Prostate gland (tissue), 2 donors: ENCODE measurements at regions not wholly inside any gene's neighbourhood (a gene's known extent, or its start where the extent isn't known, plus 50 kb on each side); places are given as distances from the start of the nearest gene placed in this dataset.

Source experiments
- DNase-seq: peaks from one replicate; pipeline ENCODE4 v3.0.0-alpha.2; 2019; ENCODE audit warnings: low spot score
- H3K27ac ChIP-seq, 2 donors: fragments of 200-600 bp; sonication (generic); 2 replicates each; pipeline ENCODE4 v1.5.1; 2017 to 2019
- H3K27me3 ChIP-seq: fragments of 200-600 bp; sonication (generic); replicated peaks from 2 replicates; pipeline ENCODE4 v1.5.1; 2019; ENCODE audit not compliant: insufficient read depth
- H3K36me3 ChIP-seq, 2 donors: fragments of 200-600 bp; sonication (generic); 1 replicate in 1 of 2; 2 replicates in 1 of 2; pipeline versions ENCODE4 v1.5.1 to v1.8.1; 2017 to 2019
- H3K4me1 ChIP-seq: fragments of 200-600 bp; sonication (generic); replicated peaks from 2 replicates; pipeline ENCODE4 v1.5.1; 2019
- H3K4me3 ChIP-seq, 2 donors: fragments of 200-600 bp; sonication (generic); 2 replicates each; pipeline ENCODE4 v1.5.1; 2017 to 2019
- H3K9me3 ChIP-seq: fragments of 200-600 bp; sonication (generic); 2 replicates; pipeline ENCODE4 v1.5.1; 2017
- POLR2A ChIP-seq: fragments of 450-650 bp; IDR thresholded peaks from one replicate; pipeline ENCODE4 v1.6.1; 2016; ENCODE audit warnings: antibody characterized with exemption, mild to moderate bottlenecking
- POLR2AphosphoS5 ChIP-seq: sonication (generic); formaldehyde crosslinking; IDR thresholded peaks from one replicate; pipeline ENCODE4 v1.6.1; 2017; ENCODE audit warnings: antibody characterized with exemption
- WGBS: methylation state at CpG from one replicate; pipeline ENCODE4 v1.1.5; 2018; 5-methylcytosine and 5-hydroxymethylcytosine counted together
- intact Hi-C: fragments of 100-400 bp; cut with DNase I; formaldehyde crosslinking; loops from one replicate; pipeline ENCODE4 v1.14.2; 2022
- TF ChIP-seq, protein P1 (sequence below), 4 experiments: fragments of 200-600 bp in 2 of 4; fragments of 450-650 bp in 2 of 4; sonication (generic) in 2 of 4; IDR thresholded peaks; 1 replicate in 3 of 4; 2 replicates in 1 of 4; pipeline ENCODE4 v1.5.1; 2016 to 2019; ENCODE audit warnings: antibody characterized with exemption in 4 of 4, mild to moderate bottlenecking in 2 of 4, moderate library complexity in 2 of 4

DNA sequence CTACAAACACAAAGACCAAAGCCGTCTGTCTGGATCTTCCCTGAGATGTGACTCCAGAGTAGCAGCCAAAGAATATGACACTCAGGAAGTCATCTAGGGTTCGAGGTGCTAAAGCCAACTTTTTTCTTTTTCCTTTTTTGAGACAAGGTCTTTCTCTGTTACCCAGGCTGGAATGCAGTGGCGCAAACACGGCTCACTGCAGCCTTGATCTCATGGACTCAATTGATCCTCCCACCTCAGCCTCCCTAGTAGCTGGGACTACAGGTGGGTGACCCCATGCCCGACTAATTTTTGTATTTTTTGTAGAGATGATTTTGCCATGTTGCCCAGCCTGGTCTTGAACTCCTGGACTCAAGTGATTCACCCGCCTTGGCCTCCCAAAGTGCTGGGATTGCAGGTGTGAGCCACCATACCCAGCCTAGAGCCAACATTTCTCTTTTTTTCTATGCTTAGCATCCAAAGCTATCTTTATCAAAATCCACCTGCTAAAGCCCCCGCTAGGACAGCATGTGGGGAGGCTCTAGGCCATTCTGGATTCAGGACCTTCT is 92.8 kb downstream of the TMEM17 start:
- no peak for DNase-seq
- TF ChIP-seq POLR2A (no peak), POLR2AphosphoS5 (no peak)
- TF ChIP-seq, protein P1, sequence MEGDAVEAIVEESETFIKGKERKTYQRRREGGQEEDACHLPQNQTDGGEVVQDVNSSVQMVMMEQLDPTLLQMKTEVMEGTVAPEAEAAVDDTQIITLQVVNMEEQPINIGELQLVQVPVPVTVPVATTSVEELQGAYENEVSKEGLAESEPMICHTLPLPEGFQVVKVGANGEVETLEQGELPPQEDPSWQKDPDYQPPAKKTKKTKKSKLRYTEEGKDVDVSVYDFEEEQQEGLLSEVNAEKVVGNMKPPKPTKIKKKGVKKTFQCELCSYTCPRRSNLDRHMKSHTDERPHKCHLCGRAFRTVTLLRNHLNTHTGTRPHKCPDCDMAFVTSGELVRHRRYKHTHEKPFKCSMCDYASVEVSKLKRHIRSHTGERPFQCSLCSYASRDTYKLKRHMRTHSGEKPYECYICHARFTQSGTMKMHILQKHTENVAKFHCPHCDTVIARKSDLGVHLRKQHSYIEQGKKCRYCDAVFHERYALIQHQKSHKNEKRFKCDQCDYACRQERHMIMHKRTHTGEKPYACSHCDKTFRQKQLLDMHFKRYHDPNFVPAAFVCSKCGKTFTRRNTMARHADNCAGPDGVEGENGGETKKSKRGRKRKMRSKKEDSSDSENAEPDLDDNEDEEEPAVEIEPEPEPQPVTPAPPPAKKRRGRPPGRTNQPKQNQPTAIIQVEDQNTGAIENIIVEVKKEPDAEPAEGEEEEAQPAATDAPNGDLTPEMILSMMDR (IDR thresholded peaks at IDR 0.05): no peak
- Histone ChIP-seq H3K27me3 (no peaks in the 10 kb centered on the region), H3K4me3 (no peak overlapping the region), H3K27ac (no peak overlapping the region), H3K36me3 (no peaks in the 10 kb centered on the region), H3K4me1 (peaks cover 6% of the 10 kb centered on the region), H3K9me3 (no peaks in the 10 kb centered on the region)
- intact Hi-C loops: loop anchor here (5.0 kb wide), 2 partner anchors 216 to 421 kb away; partner anchors contain the start of gene B3GNT2
- 82% methylated on average over 7 of the region's 7 CpGs for WGBS

DNA sequence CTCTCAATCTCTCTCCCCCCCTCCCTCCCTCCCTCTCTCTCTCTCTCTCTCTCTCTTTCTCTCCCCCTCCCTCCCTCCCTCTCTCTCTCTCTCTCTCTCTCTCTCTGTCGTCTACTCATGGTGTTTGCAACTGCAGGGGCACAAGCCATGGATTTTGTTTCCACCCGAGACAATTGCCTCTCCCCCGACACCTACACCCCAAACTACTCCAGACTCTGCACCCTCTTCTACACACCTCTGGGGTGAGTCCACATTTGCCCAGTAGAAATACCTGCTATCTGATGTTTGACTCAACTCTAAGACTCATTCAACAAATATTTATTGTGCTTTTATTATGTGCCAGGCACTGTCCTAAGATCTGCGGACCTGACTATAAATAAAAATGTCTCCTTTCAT is 93.7 kb downstream of the TMEM17 start:
- DNase-seq: no peak
- H3K4me3 ChIP-seq: no peak overlapping the region
- H3K9me3 ChIP-seq: no peaks in the 10 kb centered on the region
- peaks cover 6% of the 10 kb centered on the region for H3K4me1 ChIP-seq
- intact Hi-C loops: loop anchor here (5.0 kb wide), 2 partner anchors 215 to 420 kb away; partner anchors contain the start of gene B3GNT2
- WGBS: 24% methylated on average over 4 of the region's 4 CpGs
- H3K27me3 ChIP-seq: no peaks in the 10 kb centered on the region
- H3K36me3 ChIP-seq: no peaks in the 10 kb centered on the region
- no peak overlapping the region for H3K27ac ChIP-seq
- TF ChIP-seq, protein P1 (IDR thresholded peaks at IDR 0.05): peak in 1 of 4 experiments; percentile 58
- TF ChIP-seq POLR2AphosphoS5: no peak
- no peak for TF ChIP-seq POLR2A

DNA sequence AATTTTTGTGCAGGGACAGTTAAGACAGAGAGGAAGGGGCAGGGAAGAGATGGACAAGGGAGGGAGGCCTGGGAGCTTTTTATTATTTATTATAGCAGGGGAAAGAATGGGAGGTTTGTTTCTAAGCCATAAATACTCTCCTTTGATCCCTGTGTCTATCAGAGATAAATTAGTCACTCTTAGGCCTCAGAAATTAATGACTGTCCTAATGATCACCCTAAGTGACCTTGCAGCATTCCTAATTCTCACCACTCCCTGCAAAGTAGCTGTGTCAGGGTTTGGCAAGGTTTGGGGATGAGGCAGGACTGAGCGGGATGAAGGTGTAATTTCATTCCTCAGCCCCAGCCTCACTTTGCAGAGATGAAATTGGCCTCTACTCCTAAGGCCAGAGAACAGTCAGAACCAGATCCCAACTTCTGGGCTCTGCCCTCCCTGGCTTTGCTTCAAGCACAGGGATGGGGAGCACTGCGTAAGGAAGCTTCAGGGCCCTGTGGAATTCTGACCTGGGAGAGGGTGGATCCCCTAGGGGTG is 95.0 kb downstream of the TMEM17 start:
- Histone ChIP-seq H3K27ac (peak overlapping the region; percentile 65 to 69), H3K4me1 (peaks cover 6% of the 10 kb centered on the region), H3K27me3 (no peaks in the 10 kb centered on the region), H3K36me3 (no peaks in the 10 kb centered on the region), H3K9me3 (no peaks in the 10 kb centered on the region), H3K4me3 (no peak overlapping the region)
- TF ChIP-seq POLR2A (no peak), POLR2AphosphoS5 (no peak)
- TF ChIP-seq, protein P1 (IDR thresholded peaks at IDR 0.05): no peak
- intact Hi-C loops: loop anchor here (1.0 to 5.0 kb wide), 3 partner anchors 214 to 493 kb away; partner anchors contain the start of gene B3GNT2
- 41% methylated on average over 2 of the region's 2 CpGs for WGBS
- DNase-seq: no peak

DNA sequence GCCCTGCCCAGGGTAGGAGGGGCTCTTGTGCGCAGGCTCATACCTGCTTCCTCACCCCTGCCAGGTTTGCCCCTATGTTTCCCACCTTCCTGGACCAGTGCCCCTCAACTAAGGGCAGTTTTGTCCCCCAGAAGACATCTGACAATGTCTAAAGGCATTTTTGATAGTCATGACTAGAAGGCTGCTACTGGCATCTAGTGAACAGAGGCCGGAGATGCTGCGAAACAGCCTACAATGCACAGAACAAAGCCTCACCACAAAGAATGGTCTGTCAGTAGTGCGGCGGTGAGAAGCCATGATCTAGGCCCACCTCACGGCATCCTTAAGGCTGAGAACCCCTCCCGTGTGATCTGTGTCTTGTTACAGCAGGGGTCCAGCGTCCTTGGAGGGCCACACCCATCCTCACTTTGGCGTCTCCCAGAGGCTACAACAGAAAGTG is 96.0 kb downstream of the TMEM17 start:
- Histone ChIP-seq H3K27me3 (no peaks in the 10 kb centered on the region), H3K36me3 (no peaks in the 10 kb centered on the region), H3K4me3 (no peak overlapping the region), H3K4me1 (peaks cover 6% of the 10 kb centered on the region), H3K27ac (no peak overlapping the region), H3K9me3 (no peaks in the 10 kb centered on the region)
- intact Hi-C loops: loop anchor here (5.0 kb wide), 2 partner anchors 213 to 418 kb away; partner anchors contain the start of gene B3GNT2
- WGBS: 84% methylated on average over 9 of the region's 9 CpGs
- no peak for DNase-seq
- TF ChIP-seq POLR2A (no peak), POLR2AphosphoS5 (no peak)
- TF ChIP-seq, protein P1 (IDR thresholded peaks at IDR 0.05): no peak

DNA sequence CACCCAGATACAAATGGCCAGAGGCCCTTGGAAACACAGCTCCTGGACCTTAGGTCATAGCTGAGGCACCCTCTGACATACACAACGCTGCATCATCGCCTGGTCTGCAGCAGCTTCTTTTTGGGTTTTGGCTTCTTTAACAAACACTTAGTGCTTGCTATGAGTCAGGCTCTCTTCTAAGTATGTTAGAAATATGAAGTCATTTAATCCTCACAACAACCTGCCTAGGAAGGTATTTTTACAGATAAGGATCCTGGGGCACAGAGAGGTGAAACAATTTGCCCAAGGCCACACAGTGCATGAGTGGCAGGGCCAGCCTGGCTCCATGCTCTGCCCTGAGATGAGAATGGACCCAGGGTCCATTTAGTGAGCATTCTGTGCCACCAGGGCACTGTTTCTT is 96.6 kb downstream of the TMEM17 start:
- TF ChIP-seq, protein P1 (IDR thresholded peaks at IDR 0.05): no peak
- TF ChIP-seq POLR2AphosphoS5: no peak
- no peak for TF ChIP-seq POLR2A
- Histone ChIP-seq H3K4me1 (peaks cover 6% of the 10 kb centered on the region), H3K27ac (no peak overlapping the region), H3K27me3 (no peaks in the 10 kb centered on the region), H3K4me3 (no peak overlapping the region), H3K9me3 (no peaks in the 10 kb centered on the region), H3K36me3 (no peaks in the 10 kb centered on the region)
- intact Hi-C loops: no loop called here
- no peak for DNase-seq
- 94% methylated on average over 2 of the region's 2 CpGs for WGBS
